Fibroblast of lung (primary cell): ENCODE measurements at regions not wholly inside any gene's neighbourhood (a gene's known extent, or its start where the extent isn't known, plus 50 kb on each side); places are given as distances from the start of the nearest gene placed in this dataset.

Experiments
- CTCF ChIP-seq, 2 donors: IDR thresholded peaks in 1 of 2; conservative IDR thresholded peaks in 1 of 2; 1 replicate in 1 of 2; 2 replicates in 1 of 2; pipeline ENCODE4 v1.5.1; 2011 to 2012; ENCODE audit warnings: low read length in 2 of 2, control low read depth in 1 of 2, inconsistent platforms in 1 of 2, low read depth in 1 of 2, mild to moderate bottlenecking in 1 of 2
- EZH2 ChIP-seq: IDR thresholded peaks from 2 replicates; pipeline ENCODE4 v1.5.1; 2012; ENCODE audit warnings: low read length, control low read depth, mild to moderate bottlenecking; ENCODE audit errors: missing control alignments

GRCh38 chr22:49562685-49563249, 264.9 kb downstream of the BRD1 start:
- TF ChIP-seq CTCF (conservative IDR thresholded peaks at IDR 0.05 in 1 of 2, IDR thresholded peaks at IDR 0.05 in 1 of 2; ENCODE audit: low read depth in 1 of 2, low read length in 2 of 2) (no peak), EZH2 (no peak)
